GM23338 (cell line): ENCODE measurements at regions not wholly inside any gene's neighbourhood (a gene's known extent, or its start where the extent isn't known, plus 50 kb on each side); places are given as distances from the start of the nearest gene placed in this dataset.

ENCODE experiments used
- ATAC-seq: fragments of 200-7000 bp; cut with Tn5 transposase; 3 replicates; pipeline ENCODE4 v1.9.1; 2020
- DNase-seq: peaks from one replicate; pipeline ENCODE4 v3.0.0-alpha.2; 2015; ENCODE audit warnings: low spot score
- H2AFZ ChIP-seq: fragments of 200-600 bp; sonication (generic); 2 replicates; pipeline ENCODE4 v1.8.0; 2016; ENCODE audit warnings: antibody characterized with exemption, mild to moderate bottlenecking, moderate library complexity
- H3F3A ChIP-seq: fragments of 200-600 bp; sonication (generic); replicated peaks from 2 replicates; pipeline ENCODE4 v1.8.0; 2017; ENCODE audit warnings: antibody characterized with exemption, mixed run types, low read depth
- H3K27ac ChIP-seq: fragments of 200-600 bp; sonication (generic); 2 replicates; pipeline ENCODE4 v1.6.1; 2016; ENCODE audit warnings: low read depth
- H3K27me3 ChIP-seq: fragments of 200-600 bp; sonication (generic); 2 replicates; pipeline ENCODE4 v1.8.0; 2016; ENCODE audit warnings: mild to moderate bottlenecking, mixed run types, moderate library complexity; ENCODE audit not compliant: insufficient read depth
- H3K36me3 ChIP-seq: fragments of 200-600 bp; sonication (generic); 2 replicates; pipeline ENCODE4 v1.8.0; 2016; ENCODE audit warnings: mild to moderate bottlenecking; ENCODE audit not compliant: insufficient read depth
- H3K4me1 ChIP-seq: fragments of 200-600 bp; sonication (generic); 2 replicates; pipeline ENCODE4 v1.8.0; 2016; ENCODE audit warnings: mild to moderate bottlenecking, moderate library complexity; ENCODE audit not compliant: insufficient read depth
- H3K4me2 ChIP-seq: fragments of 200-600 bp; sonication (generic); 2 replicates; pipeline ENCODE4 v1.7.1; 2017; ENCODE audit warnings: mixed run types
- H3K4me3 ChIP-seq: fragments of 200-600 bp; sonication (generic); 2 replicates; pipeline ENCODE4 v1.6.1; 2016; ENCODE audit warnings: mixed run types
- H3K79me2 ChIP-seq: fragments of 200-600 bp; sonication (generic); replicated peaks from 2 replicates; pipeline ENCODE4 v1.8.0; 2017; ENCODE audit warnings: mild to moderate bottlenecking; ENCODE audit not compliant: insufficient read depth
- H3K9me2 ChIP-seq: fragments of 200-600 bp; sonication (generic); 2 replicates; pipeline ENCODE4 v1.8.0; 2017; ENCODE audit not compliant: insufficient read depth
- H4K20me1 ChIP-seq: fragments of 200-600 bp; sonication (generic); replicated peaks from 2 replicates; pipeline ENCODE4 v1.8.0; 2017; ENCODE audit warnings: mild to moderate bottlenecking; ENCODE audit not compliant: insufficient read depth
- H3K27ac Mint-ChIP-seq: 2 replicates; pipeline ENCODE4 v1.8.0; 2020; ENCODE audit warnings: inconsistent platforms, mild to moderate bottlenecking, moderate library complexity, mixed read lengths
- H3K27me3 Mint-ChIP-seq: 3 replicates; pipeline ENCODE4 v1.8.0; 2022; ENCODE audit warnings: low read depth, mild to moderate bottlenecking, moderate library complexity, mixed read lengths, inconsistent platforms; ENCODE audit not compliant: insufficient read depth, poor library complexity
- H3K36me3 Mint-ChIP-seq: 3 replicates; pipeline ENCODE4 v1.8.0; 2021; ENCODE audit warnings: low read depth, mild to moderate bottlenecking, inconsistent platforms, moderate library complexity, mixed read lengths
- H3K4me1 Mint-ChIP-seq: 3 replicates; pipeline ENCODE4 v1.8.0; 2020; ENCODE audit warnings: mild to moderate bottlenecking, inconsistent platforms, mixed read lengths
- H3K4me3 Mint-ChIP-seq: 3 replicates; pipeline ENCODE4 v1.8.0; 2021; ENCODE audit warnings: moderate library complexity, mild to moderate bottlenecking, inconsistent platforms, mixed read lengths
- H3K9me3 Mint-ChIP-seq: 3 replicates; pipeline ENCODE4 v1.8.0; 2020; ENCODE audit warnings: moderate library complexity, mild to moderate bottlenecking, inconsistent platforms, mixed read lengths
- EZH2 ChIP-seq: fragments of 200-600 bp; sonication (generic); IDR thresholded peaks from one replicate; pipeline ENCODE4 v1.8.0; 2017; ENCODE audit warnings: antibody characterized with exemption, mild to moderate bottlenecking, low read depth; ENCODE audit not compliant: unreplicated experiment
- EZH2phosphoT487 ChIP-seq: fragments of 200-600 bp; sonication (generic); IDR thresholded peaks from one replicate; pipeline ENCODE4 v1.8.1; 2018; ENCODE audit warnings: antibody characterized with exemption; ENCODE audit not compliant: unreplicated experiment
- JUNB ChIP-seq: IDR thresholded peaks from one replicate; pipeline ENCODE4 v1.6.1; 2016; ENCODE audit warnings: antibody characterized with exemption; ENCODE audit not compliant: unreplicated experiment
- NANOG ChIP-seq: IDR thresholded peaks from 2 replicates; pipeline ENCODE4 v1.6.1; 2016; ENCODE audit warnings: antibody characterized with exemption, borderline replicate concordance
- STAT1 ChIP-seq: IDR thresholded peaks from one replicate; pipeline ENCODE4 v1.6.1; 2016; ENCODE audit warnings: antibody characterized with exemption; ENCODE audit not compliant: unreplicated experiment
- ZNF331 ChIP-seq: fragments of 250-450 bp; sonication (Bioruptor Pico); IDR thresholded peaks from 2 replicates; pipeline ENCODE4 v1.5.0; 2020; ENCODE audit warnings: low read depth, mild to moderate bottlenecking, moderate library complexity
- TF ChIP-seq, protein P1 (sequence below): fragments of 250-450 bp; sonication (Bioruptor Pico); IDR thresholded peaks from 2 replicates; pipeline ENCODE4 v1.5.0; 2020; ENCODE audit warnings: mild to moderate bottlenecking, moderate library complexity
- TF ChIP-seq, protein P2 (sequence below), 2 experiments: fragments of 200-600 bp in 1 of 2; sonication (generic) in 1 of 2; conservative IDR thresholded peaks; 2 replicates each; pipeline versions ENCODE4 v1.5.1 to v1.6.1; 2016 to 2017; ENCODE audit warnings: antibody characterized with exemption in 2 of 2, low read depth in 2 of 2, mild to moderate bottlenecking in 2 of 2, moderate library complexity in 1 of 2
- TF ChIP-seq, protein P3 (sequence below): IDR thresholded peaks from one replicate; pipeline ENCODE4 v1.6.1; 2018; ENCODE audit warnings: antibody characterized with exemption; ENCODE audit not compliant: unreplicated experiment
- TF ChIP-seq, protein P4 (sequence below): IDR thresholded peaks from 2 replicates; pipeline ENCODE4 v1.6.1; 2016; ENCODE audit warnings: antibody characterized with exemption

GRCh38 chr12:63326260-63326659, 175.3 kb upstream of the AVPR1A start (continued):
- TF ChIP-seq, protein P1, sequence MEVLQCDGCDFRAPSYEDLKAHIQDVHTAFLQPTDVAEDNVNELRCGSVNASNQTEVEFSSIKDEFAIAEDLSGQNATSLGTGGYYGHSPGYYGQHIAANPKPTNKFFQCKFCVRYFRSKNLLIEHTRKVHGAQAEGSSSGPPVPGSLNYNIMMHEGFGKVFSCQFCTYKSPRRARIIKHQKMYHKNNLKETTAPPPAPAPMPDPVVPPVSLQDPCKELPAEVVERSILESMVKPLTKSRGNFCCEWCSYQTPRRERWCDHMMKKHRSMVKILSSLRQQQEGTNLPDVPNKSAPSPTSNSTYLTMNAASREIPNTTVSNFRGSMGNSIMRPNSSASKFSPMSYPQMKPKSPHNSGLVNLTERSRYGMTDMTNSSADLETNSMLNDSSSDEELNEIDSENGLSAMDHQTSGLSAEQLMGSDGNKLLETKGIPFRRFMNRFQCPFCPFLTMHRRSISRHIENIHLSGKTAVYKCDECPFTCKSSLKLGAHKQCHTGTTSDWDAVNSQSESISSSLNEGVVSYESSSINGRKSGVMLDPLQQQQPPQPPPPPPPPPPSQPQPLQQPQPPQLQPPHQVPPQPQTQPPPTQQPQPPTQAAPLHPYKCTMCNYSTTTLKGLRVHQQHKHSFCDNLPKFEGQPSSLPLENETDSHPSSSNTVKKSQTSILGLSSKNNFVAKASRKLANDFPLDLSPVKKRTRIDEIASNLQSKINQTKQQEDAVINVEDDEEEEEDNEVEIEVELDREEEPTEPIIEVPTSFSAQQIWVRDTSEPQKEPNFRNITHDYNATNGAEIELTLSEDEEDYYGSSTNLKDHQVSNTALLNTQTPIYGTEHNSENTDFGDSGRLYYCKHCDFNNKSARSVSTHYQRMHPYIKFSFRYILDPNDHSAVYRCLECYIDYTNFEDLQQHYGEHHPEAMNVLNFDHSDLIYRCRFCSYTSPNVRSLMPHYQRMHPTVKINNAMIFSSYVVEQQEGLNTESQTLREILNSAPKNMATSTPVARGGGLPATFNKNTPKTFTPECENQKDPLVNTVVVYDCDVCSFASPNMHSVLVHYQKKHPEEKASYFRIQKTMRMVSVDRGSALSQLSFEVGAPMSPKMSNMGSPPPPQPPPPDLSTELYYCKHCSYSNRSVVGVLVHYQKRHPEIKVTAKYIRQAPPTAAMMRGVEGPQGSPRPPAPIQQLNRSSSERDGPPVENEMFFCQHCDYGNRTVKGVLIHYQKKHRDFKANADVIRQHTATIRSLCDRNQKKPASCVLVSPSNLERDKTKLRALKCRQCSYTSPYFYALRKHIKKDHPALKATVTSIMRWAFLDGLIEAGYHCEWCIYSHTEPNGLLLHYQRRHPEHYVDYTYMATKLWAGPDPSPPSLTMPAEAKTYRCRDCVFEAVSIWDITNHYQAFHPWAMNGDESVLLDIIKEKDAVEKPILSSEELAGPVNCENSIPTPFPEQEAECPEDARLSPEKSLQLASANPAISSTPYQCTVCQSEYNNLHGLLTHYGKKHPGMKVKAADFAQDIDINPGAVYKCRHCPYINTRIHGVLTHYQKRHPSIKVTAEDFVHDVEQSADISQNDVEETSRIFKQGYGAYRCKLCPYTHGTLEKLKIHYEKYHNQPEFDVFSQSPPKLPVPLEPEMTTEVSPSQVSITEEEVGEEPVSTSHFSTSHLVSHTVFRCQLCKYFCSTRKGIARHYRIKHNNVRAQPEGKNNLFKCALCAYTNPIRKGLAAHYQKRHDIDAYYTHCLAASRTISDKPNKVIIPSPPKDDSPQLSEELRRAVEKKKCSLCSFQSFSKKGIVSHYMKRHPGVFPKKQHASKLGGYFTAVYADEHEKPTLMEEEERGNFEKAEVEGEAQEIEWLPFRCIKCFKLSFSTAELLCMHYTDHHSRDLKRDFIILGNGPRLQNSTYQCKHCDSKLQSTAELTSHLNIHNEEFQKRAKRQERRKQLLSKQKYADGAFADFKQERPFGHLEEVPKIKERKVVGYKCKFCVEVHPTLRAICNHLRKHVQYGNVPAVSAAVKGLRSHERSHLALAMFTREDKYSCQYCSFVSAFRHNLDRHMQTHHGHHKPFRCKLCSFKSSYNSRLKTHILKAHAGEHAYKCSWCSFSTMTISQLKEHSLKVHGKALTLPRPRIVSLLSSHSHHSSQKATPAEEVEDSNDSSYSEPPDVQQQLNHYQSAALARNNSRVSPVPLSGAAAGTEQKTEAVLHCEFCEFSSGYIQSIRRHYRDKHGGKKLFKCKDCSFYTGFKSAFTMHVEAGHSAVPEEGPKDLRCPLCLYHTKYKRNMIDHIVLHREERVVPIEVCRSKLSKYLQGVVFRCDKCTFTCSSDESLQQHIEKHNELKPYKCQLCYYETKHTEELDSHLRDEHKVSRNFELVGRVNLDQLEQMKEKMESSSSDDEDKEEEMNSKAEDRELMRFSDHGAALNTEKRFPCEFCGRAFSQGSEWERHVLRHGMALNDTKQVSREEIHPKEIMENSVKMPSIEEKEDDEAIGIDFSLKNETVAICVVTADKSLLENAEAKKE (CRISPR knock-in tag) = no peak

GRCh38 chr12:63325757-63326156, 174.8 kb upstream of the AVPR1A start:
- H3K9me3 Mint-ChIP-seq = no peaks in the 10 kb centered on the region
- TF ChIP-seq EZH2 (no peak), EZH2phosphoT487 (no peak), NANOG (no peak), STAT1 (no peak), JUNB (no peak), ZNF331 (no peak)
- TF ChIP-seq, protein P2, sequence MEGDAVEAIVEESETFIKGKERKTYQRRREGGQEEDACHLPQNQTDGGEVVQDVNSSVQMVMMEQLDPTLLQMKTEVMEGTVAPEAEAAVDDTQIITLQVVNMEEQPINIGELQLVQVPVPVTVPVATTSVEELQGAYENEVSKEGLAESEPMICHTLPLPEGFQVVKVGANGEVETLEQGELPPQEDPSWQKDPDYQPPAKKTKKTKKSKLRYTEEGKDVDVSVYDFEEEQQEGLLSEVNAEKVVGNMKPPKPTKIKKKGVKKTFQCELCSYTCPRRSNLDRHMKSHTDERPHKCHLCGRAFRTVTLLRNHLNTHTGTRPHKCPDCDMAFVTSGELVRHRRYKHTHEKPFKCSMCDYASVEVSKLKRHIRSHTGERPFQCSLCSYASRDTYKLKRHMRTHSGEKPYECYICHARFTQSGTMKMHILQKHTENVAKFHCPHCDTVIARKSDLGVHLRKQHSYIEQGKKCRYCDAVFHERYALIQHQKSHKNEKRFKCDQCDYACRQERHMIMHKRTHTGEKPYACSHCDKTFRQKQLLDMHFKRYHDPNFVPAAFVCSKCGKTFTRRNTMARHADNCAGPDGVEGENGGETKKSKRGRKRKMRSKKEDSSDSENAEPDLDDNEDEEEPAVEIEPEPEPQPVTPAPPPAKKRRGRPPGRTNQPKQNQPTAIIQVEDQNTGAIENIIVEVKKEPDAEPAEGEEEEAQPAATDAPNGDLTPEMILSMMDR (conservative IDR thresholded peaks at IDR 0.05; ENCODE audit: low read depth in 2 of 2) = no peak
- TF ChIP-seq, protein P3, sequence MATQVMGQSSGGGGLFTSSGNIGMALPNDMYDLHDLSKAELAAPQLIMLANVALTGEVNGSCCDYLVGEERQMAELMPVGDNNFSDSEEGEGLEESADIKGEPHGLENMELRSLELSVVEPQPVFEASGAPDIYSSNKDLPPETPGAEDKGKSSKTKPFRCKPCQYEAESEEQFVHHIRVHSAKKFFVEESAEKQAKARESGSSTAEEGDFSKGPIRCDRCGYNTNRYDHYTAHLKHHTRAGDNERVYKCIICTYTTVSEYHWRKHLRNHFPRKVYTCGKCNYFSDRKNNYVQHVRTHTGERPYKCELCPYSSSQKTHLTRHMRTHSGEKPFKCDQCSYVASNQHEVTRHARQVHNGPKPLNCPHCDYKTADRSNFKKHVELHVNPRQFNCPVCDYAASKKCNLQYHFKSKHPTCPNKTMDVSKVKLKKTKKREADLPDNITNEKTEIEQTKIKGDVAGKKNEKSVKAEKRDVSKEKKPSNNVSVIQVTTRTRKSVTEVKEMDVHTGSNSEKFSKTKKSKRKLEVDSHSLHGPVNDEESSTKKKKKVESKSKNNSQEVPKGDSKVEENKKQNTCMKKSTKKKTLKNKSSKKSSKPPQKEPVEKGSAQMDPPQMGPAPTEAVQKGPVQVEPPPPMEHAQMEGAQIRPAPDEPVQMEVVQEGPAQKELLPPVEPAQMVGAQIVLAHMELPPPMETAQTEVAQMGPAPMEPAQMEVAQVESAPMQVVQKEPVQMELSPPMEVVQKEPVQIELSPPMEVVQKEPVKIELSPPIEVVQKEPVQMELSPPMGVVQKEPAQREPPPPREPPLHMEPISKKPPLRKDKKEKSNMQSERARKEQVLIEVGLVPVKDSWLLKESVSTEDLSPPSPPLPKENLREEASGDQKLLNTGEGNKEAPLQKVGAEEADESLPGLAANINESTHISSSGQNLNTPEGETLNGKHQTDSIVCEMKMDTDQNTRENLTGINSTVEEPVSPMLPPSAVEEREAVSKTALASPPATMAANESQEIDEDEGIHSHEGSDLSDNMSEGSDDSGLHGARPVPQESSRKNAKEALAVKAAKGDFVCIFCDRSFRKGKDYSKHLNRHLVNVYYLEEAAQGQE = no peak
- TF ChIP-seq, protein P4, sequence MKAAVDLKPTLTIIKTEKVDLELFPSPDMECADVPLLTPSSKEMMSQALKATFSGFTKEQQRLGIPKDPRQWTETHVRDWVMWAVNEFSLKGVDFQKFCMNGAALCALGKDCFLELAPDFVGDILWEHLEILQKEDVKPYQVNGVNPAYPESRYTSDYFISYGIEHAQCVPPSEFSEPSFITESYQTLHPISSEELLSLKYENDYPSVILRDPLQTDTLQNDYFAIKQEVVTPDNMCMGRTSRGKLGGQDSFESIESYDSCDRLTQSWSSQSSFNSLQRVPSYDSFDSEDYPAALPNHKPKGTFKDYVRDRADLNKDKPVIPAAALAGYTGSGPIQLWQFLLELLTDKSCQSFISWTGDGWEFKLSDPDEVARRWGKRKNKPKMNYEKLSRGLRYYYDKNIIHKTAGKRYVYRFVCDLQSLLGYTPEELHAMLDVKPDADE = no peak
- no peaks in the 10 kb centered on the region for H3K27me3 ChIP-seq
- H3K4me2 ChIP-seq = no peak overlapping the region
- no peaks in the 10 kb centered on the region for H3K9me2 ChIP-seq
- no peaks in the 10 kb centered on the region for H3K27me3 Mint-ChIP-seq
- H3K4me3 Mint-ChIP-seq = no peak overlapping the region
- H3K4me1 ChIP-seq = no peaks in the 10 kb centered on the region
- H3K27ac Mint-ChIP-seq = no peak overlapping the region
- no peaks in the 10 kb centered on the region for H3K36me3 Mint-ChIP-seq
- H3K4me1 Mint-ChIP-seq = no peaks in the 10 kb centered on the region
- no peak overlapping the region for H2AFZ ChIP-seq
- no peak for ATAC-seq
- no peaks in the 10 kb centered on the region for H3K36me3 ChIP-seq
- H3K27ac ChIP-seq = no peak overlapping the region
- no peaks in the 10 kb centered on the region for H3F3A ChIP-seq
- DNase-seq = no peak
- no peaks in the 10 kb centered on the region for H3K79me2 ChIP-seq
- H4K20me1 ChIP-seq = no peaks in the 10 kb centered on the region
- no peak overlapping the region for H3K4me3 ChIP-seq
